EL (cell line): ENCODE measurements at regions not wholly inside any gene's neighbourhood (a gene's known extent, or its start where the extent isn't known, plus 50 kb on each side); places are given as distances from the start of the nearest gene placed in this dataset.
A peak's percentile ranks its signal among the peaks of the same experiment; 100 is the strongest.
"Not testable (repeated sequence)": the region's sequence is repeated elsewhere in the genome, so short reads cannot be mapped to it uniquely, and the experiment has no call there.

Source experiments
- DNase-seq: peaks from one replicate; pipeline ENCODE4 v3.0.0-alpha.2; 2016

DNA sequence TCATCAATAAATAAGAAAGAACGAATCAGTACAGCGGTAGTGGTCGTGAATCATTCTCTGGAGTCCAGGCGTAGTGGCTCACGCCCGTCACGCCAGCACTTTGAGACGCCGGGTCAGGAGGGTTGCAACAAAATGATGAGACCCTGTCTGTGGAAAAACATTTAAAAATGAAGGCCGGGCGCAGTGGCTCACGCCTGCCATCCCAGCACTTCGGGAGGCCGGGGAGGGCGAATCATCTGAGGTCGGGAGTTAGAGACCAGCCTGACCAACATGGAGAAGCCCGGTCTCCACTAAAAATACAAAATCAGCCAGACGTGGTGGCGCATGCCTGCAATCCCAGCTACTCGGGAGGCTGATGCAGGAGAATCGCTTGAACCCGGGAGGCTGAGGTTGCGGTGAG is 111.8 kb upstream of the ANKRD30BL start:
- DNase-seq: not testable (repeated sequence)

DNA sequence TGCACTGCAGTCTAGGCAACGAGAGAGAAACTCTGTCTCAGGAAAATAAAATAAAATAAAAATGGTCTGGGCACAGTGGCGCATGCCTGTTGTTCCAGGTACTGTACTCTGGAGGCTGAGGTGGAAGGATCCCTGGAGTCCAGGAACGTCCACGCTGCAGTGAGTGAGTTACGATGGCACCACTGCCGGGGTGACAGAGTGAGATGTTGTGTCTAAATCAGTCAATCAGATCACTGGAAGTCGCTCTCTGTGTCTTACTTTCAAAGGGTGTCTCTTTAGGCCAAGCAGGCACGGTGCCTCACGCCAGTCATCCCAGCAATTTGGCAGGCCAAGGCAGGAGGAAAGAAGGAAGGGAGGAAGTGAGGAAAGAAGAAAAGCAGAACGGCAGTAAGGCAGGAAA is 112.2 kb upstream of the ANKRD30BL start:
- no peak for DNase-seq

DNA sequence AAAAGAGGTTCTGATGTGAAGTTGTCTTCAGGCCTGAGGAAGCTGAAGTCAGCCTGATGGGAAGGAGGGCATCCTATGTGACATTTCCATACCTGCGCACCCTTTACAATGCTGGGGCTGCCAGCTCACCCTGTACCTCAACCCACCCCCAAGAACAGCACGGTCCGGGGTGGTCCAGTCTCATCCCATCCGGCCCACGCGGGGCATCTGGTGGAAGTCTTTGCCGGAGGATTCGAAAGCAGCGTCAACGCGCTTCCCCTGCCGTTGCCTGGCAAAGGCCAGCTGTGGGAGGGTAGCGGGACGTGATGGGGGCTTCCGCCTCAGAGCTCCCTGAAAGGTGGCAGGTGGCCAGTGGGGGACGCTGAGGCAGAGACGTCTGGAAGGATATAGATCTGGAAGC is 113.6 kb upstream of the ANKRD30BL start:
- no peak for DNase-seq

DNA sequence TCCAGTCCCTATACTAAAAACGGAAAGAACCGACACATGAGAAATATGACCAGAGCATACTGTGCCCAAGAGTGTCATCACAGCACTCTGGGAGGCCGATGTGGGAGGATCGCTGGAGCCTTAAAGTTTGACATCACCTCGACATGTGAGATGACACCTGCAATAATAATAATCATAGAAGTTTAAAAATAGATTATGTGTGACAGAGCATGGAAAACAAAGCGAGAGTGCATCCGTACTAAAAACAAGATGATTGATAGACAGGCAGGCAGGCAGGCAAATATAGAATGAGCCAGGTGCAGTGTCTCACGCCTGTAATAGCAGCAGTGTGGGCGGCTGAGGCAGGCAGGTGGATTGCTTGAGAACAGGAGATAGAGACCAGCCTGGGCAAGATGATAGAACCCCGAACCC is 114.8 kb upstream of the ANKRD30BL start:
- DNase-seq: no peak

DNA sequence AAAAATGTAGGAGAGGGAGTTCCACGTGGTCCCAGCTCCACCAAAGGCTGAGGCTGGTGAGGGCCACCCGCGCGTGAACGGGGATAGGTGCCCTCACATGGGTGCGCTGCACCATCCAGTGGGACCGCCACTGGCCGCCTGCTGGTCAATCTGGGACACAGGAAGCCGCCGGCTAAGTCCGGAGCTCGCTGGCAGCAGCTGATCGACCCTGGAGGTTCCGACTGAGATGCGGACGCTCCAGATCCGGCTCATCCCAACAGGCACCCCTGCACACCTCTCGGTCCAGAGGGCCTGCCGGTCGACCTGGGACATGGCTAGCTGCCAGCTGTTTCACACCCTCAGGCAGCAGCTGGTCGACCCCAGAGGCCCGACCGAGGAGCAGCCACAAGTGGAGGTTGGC is 116.5 kb upstream of the ANKRD30BL start:
- DNase-seq: no peak

DNA sequence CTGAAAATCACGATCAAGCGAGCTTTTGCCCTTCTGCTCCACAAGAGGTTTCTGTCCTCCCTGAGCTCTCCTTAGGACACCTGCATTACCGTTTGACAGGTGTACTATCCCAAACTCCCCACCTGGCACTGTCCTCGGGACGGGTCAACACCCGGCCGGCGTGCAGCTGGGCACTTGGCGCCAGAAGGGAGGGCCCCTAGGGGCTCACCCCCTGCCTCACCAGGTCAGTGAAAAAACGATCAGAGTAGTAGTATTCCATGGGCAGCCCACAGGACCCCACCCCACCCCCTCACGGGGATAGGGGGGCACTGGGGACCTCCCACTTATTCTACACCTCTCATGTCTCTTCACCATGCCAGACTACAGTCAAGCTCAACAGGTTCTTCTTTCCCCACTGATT is 117.6 kb upstream of the ANKRD30BL start:
- no peak for DNase-seq

DNA sequence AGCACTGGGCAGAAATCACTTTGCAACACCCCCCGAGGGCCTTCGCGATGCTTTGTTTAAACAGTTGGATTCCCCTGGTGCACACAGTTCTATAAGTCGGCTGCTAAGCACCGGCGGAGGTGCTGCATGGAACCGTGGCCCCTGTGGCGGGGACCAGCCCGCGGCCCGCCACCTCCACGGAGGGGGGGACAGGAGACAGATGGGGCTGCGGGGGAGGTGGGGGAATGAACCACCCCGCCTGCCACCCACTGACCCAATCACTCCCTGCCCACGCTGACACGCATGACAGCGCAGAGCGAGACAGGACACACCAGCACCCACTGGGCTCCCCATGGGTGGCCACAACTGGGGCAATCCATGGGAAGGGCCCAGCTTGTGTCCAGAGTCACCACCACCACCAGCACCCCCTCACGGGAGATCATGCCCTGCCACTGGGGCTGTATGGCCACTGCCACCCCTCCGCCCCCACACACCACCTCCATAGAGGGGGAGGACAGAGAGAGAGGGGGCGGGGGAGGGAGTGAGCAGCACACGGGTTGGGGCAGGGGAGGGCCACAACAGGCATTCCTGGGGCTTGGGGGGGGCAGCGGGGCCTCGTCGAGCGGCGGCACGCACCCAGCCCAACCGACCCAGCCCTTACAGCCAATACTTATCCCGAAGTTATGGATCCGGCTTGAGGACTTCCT is 118.3 kb upstream of the ANKRD30BL start:
- no peak for DNase-seq

DNA sequence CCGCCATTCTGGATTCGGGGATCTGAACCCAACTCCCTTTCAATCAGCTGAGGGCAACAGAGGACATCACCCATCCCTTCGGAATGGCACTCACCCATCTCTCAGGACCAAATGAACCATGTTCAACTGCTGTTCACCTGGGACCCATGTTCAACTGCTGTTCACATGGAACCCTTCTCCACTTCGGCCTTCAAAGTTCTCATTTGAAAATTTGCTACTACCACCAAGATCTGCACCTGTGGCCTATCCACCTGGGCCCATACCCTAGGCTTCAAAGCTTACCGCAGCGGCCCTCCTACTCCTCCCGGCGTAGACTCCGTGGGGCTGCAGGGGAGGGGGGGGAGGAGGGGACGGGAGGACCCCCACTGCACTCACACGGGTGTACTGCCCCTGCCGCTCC is 119.2 kb upstream of the ANKRD30BL start:
- no peak for DNase-seq

DNA sequence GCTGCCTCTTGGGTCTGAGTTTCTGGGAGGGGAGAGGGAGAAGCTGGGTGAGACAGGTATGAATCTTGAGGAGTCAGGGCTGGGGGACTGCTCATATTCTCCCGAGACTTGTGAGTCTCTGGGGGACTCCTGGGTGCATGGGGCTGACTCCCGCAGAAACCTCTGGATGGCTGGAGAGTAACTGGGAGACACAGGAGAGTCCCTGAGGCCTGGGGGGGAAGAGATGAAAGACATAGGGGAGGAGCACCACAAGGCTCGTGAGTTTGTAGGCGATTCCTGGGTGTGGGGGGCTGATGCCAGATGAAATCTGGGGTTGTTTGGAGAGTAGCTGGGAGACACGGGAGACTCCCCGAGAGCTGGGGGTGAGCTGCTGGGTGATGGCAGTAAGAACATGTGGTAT is 120.4 kb upstream of the ANKRD30BL start:
- DNase-seq: not testable (repeated sequence)

DNA sequence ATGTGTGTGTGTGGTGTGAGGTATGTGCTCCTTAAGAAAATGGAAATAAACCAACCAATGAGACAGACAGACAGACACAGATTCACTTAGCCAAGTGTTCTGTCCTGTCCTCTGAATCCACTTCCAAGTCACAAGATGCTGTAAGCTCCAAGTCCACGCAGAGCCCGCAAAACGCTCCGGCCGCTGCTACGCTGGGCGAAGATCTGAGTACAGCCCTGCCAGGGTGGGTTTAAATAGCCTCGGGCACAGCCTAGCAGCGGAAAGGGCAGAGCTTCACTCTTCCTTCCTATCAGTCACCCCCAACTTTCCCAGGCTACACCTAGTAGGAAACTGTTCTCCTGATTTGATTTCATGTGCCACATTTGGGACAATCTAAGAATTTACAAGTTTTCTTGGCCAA is 121.2 kb upstream of the ANKRD30BL start:
- DNase-seq: no peak

DNA sequence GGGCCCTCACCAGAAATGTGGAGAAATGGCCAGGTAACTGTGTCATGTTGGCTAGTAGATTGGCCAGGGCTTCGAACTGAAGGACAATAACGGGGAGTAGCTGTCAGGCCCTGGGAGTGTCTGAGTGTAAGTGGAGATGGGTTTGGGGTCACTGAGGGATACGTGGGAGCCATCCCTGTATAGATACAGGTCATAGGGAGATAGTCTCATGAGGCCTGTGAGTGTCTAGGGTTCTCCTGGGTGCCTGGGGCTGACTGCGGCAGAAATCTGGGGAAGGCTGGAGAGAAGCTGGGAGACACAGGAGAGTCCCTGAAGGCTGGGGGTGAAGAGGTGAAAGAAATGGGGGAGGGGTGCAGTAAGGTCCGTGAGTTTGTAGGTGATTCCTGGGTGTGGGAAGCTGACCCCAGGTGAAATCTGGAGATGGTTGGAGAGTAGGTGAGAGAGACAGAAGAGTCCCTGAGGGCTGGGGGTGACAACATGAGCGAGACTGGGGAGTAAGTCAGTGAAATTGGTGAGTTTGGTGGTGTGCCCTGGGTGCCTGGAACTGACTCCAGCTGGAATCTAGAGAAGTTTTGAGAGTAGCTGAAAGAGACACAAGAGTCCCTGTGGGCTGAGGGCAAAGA is 124.6 kb upstream of the ANKRD30BL start:
- not testable (repeated sequence) for DNase-seq

DNA sequence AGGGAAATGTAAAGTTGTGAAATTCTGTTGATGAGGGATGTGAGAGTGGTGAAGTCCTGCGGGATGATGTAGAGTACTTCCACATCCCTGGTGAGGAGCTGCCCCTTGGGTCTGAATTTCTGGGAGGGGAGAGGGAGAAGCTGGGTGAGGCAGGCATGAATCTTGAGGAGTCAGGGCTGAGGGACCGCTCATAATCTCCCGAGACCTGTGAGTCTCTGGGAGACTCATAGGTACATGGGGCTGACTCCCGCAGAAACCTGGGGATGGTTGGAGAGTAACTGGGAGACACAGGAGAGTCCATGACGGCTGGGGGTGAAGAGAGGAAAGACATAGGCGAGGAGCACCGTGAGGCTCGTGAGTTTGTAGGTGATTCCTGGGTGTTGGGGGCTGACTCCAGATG is 126.2 kb upstream of the ANKRD30BL start:
- DNase-seq: not testable (repeated sequence)

DNA sequence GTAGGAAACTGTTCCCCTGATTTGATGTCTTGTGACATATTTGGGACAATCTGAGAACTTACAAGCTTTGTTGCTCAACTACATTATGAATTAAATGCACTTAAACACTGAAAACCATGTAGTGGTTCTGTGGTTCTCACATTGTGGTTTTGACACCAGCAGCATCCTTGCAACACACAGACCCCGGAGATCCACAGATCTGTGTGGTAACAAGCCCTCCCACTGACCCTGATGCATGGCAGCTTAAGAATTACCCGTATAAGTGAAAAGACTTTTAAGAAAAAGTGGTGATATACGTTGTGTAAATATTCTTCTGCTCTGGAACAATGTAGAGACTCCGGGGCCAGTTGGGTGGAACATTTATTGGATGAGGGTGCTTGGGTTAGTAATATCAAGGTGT is 127.4 kb upstream of the ANKRD30BL start:
- not testable (repeated sequence) for DNase-seq

DNA sequence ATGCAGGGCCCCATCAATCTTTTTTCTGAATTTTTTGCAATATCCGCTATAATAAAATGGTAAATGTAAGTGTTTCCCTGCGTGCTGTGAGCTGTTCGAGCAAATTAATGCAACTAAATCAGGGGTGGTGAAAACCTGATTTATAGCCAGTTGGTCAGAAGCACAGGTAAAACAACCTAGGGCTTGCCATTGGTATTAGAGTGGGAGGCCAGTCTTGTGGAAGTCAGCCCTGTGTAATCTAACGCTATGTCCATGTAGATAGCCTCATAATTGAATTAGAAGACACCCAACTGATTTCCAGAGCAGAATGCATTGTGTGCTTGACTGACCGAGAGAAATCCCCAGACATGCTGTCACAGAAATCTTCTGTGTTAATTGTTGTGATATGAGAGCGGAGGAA is 126.8 kb upstream of the GPR39 start:
- not testable (repeated sequence) for DNase-seq

DNA sequence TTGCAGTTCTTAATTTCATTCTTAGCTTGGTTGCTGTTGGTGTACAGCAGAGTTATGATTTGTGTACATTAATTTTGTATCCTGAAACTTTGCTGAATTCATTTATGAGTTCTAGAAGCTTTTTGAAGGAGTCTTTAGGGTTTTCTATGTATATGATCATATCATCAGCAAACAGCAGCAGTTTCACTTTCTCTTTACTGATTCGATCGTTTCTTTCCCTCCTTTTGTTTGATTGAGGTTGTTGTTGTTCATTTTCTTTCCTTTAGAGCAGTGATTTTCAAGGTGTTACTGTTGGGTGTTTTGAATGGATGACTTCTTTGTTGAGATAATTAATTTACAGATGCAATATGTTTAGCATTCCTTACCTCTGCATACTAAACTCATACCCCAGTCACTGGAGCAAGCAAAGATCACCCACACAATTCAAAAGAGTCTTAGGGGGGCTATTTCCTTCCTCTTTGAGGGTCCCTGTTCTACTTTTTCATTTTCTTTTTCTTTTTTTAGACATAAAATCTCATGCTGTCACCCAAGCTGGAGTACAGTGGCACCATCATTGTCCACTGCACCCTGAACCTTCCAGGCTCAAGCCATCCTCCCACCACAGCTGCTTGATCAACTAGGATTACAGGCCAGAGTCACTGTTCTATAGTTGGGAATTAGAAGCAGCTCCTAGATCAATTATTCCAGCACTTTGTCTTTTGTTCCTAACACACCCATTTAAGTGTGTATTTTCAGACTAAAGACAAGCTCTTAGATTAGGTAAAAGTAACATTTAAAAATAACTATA is 115.8 kb upstream of the GPR39 start:
- DNase-seq: not testable (repeated sequence)

DNA sequence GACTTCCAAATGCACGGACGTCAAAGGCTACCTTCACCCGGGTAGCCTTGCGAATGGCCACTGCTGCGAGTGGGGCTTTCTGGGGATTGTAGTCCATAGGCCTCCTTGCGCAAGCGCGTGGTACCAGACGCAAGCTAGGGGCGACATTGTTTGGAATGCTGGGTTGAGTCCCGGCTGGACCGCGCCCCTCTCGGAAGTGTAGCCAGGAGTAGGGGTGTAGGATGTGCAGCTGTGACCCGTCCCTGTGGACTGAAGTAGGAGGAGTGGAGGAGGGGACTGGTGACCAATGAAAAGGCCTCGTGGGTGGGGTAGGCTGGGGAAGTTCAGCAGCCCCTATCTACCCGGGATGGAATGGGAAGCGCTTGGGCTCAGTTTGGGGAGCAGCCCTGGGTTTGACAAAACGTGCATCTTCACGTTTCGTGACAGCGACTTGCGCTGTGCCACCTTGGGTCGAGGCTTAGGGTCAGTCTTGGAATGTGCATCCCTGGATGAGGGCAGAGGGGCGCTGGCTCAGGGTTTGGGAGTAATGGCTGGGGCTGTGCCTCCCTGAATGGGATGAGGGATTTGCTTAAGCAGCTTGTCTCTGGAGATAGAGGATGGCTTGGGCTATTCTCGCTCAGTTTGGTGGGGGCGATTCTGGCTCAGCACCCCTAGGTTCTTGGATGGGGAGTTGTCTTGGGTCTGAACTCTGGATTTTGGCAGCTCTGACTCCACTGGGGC is 111.8 kb upstream of the GPR39 start:
- DNase-seq: peak; percentile 79

DNA sequence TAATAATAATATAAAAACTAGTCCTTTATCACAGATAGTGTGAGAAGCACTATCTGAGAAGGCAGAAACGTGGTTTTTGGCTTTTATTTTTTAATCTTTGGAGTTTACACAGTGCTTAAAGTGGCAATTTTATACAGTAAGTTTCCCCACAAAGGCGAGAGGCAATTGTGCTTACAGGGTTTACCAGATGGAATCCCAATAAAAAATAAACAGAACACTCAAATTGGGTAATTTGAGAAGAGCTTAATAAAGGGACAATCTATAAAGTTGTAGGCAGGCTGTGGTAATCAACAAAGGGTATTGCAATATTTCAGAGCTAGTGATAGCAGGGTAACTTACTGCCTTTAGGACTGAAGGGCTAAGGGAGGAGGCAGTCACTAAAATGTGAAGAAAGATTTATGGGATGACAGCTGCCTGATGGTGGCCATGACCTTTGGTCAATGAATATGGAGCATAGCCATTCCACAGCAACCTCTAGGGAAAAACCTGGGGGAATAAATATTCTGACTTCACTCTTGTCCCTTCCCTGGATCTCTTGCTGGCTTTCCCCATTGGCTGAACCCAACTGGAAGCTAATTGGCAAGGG is 108.9 kb upstream of the GPR39 start:
- not testable (repeated sequence) for DNase-seq

DNA sequence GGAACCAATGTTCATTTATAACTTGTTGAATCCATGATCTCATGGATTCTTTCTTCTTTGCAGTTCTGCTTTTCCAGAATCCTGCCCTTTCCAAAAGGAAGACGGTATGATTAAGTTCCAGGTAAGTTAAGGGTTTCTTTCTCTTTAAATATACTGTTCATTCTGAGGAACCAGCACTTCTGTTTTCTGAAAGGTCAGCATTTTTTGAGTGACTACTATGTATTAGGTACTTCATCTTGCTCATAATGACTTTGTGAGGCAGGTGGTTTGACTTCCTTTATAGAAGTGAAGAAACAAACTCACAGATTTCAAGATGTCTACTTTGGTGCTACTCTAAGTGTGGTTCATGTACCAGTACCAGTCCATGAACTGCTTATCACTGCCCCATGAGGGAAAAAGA is 107.4 kb upstream of the GPR39 start:
- DNase-seq: not testable (repeated sequence)

DNA sequence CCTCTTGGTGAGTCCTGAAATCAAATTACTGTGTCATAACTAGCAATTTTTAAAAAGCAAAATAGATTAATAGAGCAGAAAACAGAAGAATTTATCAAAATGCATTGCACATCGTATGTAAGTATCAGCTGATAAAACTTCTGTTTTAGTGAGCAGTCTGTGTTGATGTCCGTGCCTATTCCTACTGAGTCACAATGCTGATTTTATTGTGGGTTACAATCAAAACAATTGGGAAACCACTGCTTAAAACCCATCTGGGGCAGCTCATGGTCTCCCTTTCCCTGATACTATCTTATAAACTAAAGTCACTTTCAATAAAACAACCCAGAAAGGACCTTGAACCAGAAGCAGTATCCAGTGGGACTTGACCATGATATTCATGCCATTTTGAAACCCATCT is 101.1 kb upstream of the GPR39 start:
- peak; percentile 9 for DNase-seq

DNA sequence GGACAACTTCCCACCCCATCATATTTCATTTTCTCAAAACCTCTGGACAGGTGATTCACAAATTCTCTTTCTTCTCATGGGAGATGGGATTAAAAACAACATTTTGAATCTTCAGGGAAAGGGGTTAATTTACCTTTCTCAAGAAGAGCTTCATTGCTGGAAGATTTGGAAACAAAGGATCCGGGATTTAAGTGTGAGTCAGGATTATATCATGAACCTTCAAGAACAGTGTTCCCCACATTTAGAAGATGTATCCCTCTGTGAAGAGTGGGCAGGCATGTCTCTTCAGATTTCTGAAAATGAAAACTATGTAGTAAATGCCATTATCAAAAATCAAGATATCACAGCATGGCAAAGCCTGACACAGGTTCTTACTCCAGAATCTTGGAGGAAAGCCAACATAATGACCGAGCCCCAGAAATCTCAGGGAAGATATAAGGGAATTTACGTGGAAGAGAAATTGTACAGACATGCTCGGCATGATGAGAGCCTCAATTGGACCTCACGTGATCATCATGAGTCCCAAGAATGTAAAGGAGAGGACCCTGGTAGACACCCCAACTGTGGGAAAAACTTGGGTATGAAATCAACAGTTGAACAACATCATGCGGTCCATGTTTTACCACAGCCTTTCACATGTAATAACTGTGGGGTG is 99.5 kb upstream of the GPR39 start:
- DNase-seq: not testable (repeated sequence)

DNA sequence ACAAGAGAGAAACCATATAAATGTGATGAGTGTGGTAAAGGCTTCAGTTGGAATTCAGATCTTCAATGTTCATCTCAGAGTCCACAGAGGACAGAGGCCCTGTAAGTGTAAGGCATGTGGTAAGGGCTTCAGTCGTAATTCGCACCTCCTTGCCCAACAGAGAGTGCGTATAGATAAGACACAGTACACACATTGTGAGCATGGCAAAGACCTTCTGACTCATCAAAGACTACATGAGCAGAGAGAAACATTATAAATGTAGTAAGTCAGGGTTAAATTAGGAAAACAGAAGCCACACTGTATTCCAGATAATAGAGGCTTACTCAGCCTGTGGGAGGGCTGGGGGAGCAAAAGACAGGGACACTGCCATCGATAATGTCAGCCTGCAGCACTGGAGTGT is 98.1 kb upstream of the GPR39 start:
- DNase-seq: not testable (repeated sequence)

DNA sequence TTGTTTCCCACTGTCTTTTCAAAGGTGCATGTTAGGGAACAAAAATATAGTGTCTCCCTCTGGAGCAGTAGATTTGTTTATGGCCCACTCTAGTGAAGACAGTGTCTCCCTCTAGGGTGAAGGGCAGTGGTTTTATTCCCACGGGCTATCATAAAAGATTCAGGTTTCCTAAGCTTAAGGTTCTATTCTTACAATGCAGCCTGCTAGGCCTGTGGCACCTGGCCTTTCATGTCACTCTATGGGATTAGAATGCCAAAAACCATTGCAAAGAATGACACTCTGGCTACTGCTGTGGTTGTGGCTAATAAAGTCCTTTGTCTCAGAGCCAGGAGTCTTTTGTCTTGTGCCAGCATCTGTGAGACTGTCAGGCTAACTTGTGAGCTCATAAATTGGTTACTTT is 92.6 kb upstream of the GPR39 start:
- not testable (repeated sequence) for DNase-seq
